HT1080 (cell line): ENCODE measurements at regions not wholly inside any gene's neighbourhood (a gene's known extent, or its start where the extent isn't known, plus 50 kb on each side); places are given as distances from the start of the nearest gene placed in this dataset.
A peak's percentile ranks its signal among the peaks of the same experiment; 100 is the strongest.
"Not testable (repeated sequence)": the region's sequence is repeated elsewhere in the genome, so short reads cannot be mapped to it uniquely, and the experiment has no call there.

Experiments used
- DNase-seq: peaks from one replicate; pipeline ENCODE4 v3.0.0-alpha.2; 2015; ENCODE audit warnings: low read depth

- no peak for DNase-seq
Observed at GRCh38 chr2:207356567-207356966, 173.2 kb upstream of the CREB1 start.

- DNase-seq = no peak
Observed at GRCh38 chr2:207357216-207357615, 172.5 kb upstream of the CREB1 start.

- DNase-seq = no peak
Observed at GRCh38 chr2:207362716-207363115, 167.0 kb upstream of the CREB1 start.

- DNase-seq = no peak
Observed at GRCh38 chr2:207363761-207364290, 165.9 kb upstream of the CREB1 start.

GRCh38 chr2:207370646-207371045 lies 159.1 kb upstream of the CREB1 start:
- peak; percentile 52 for DNase-seq

GRCh38 chr2:207371877-207372276 lies 157.9 kb upstream of the CREB1 start:
- no peak for DNase-seq

GRCh38 chr2:207372483-207372882 lies 157.3 kb upstream of the CREB1 start:
- no peak for DNase-seq

GRCh38 chr2:207375207-207375875 lies 154.4 kb upstream of the CREB1 start:
- DNase-seq = no peak

- not testable (repeated sequence) for DNase-seq
Observed at GRCh38 chr2:207378620-207379019, 151.1 kb upstream of the CREB1 start.

- DNase-seq = no peak
Observed at GRCh38 chr2:207385076-207385475, 144.7 kb upstream of the CREB1 start.

GRCh38 chr2:207385903-207386302 lies 143.9 kb upstream of the CREB1 start:
- DNase-seq = peak; percentile 77

GRCh38 chr2:207387001-207387571 lies 142.7 kb upstream of the CREB1 start:
- DNase-seq = no peak

GRCh38 chr2:207390302-207391095 lies 139.3 kb upstream of the CREB1 start:
- no peak for DNase-seq

- DNase-seq = no peak
Observed at GRCh38 chr2:207394203-207394781, 135.5 kb upstream of the CREB1 start.

GRCh38 chr2:207394812-207395534 lies 134.8 kb upstream of the CREB1 start:
- DNase-seq = peak; percentile 100

GRCh38 chr2:207395535-207396251 lies 134.1 kb upstream of the CREB1 start:
- peak; percentile 75 for DNase-seq

GRCh38 chr2:207397917-207398655 lies 131.7 kb upstream of the CREB1 start:
- DNase-seq = no peak

- no peak for DNase-seq
Observed at GRCh38 chr2:207399301-207399700, 130.5 kb upstream of the CREB1 start.

GRCh38 chr2:207401338-207401737 lies 128.4 kb upstream of the CREB1 start:
- no peak for DNase-seq

GRCh38 chr2:207403141-207403540 lies 126.6 kb upstream of the CREB1 start:
- DNase-seq = no peak
